Gastroesophageal sphincter (tissue), 4 donors: ENCODE measurements at regions not wholly inside any gene's neighbourhood (a gene's known extent, or its start where the extent isn't known, plus 50 kb on each side); places are given as distances from the start of the nearest gene placed in this dataset.

Experiments used
- ATAC-seq: fragments of 150-250 bp; one replicate; pipeline ENCODE4 v1.9.1; 2016; ENCODE audit warnings: mild to moderate bottlenecking, moderate library complexity
- H3K27ac ChIP-seq, 4 donors: fragments of 200-600 bp; sonication (generic) in 3 of 4; 1 replicate in 3 of 4; 2 replicates in 1 of 4; pipeline ENCODE4 v1.5.1; 2016 to 2019
- H3K27me3 ChIP-seq: fragments of 200-600 bp; sonication (generic); one replicate; pipeline ENCODE4 v1.5.1; 2019
- H3K36me3 ChIP-seq, 2 donors: fragments of 200-600 bp; sonication (generic); one replicate each; pipeline ENCODE4 v1.5.1; 2019; ENCODE audit warnings: control low read depth in 1 of 2
- H3K4me1 ChIP-seq, 3 donors: fragments of 200-600 bp; sonication (generic); 1 replicate in 2 of 3; 2 replicates in 1 of 3; pipeline ENCODE4 v1.5.1; 2016 to 2019; ENCODE audit warnings: control low read depth in 2 of 3
- H3K4me3 ChIP-seq, 2 donors: fragments of 200-600 bp; sonication (generic); one replicate each; pipeline ENCODE4 v1.5.1; 2019; ENCODE audit warnings: mild to moderate bottlenecking in 1 of 2, moderate library complexity in 1 of 2
- H3K9me3 ChIP-seq, 3 donors: fragments of 200-600 bp; sonication (generic); one replicate each; pipeline ENCODE4 v1.5.1; 2017 to 2019; ENCODE audit warnings: control low read depth in 2 of 3
- EP300 ChIP-seq: sonication (generic); formaldehyde crosslinking; IDR thresholded peaks from one replicate; pipeline ENCODE4 v1.6.1; 2017; ENCODE audit warnings: antibody characterized with exemption, mild to moderate bottlenecking
- POLR2A ChIP-seq, 2 donors: fragments of 450-650 bp; IDR thresholded peaks; one replicate each; pipeline ENCODE4 v1.6.1; 2017; ENCODE audit warnings: antibody characterized with exemption in 2 of 2, mild to moderate bottlenecking in 2 of 2, moderate library complexity in 1 of 2
- POLR2AphosphoS5 ChIP-seq: sonication (generic); formaldehyde crosslinking; IDR thresholded peaks from one replicate; pipeline ENCODE4 v1.6.1; 2017; ENCODE audit warnings: antibody characterized with exemption
- WGBS, 2 donors: methylation state at CpG; one replicate each; pipeline ENCODE4 v1.1.5; 2018; ENCODE audit warnings: low coverage in 1 of 2; 5-methylcytosine and 5-hydroxymethylcytosine counted together
- TF ChIP-seq, protein P1 (sequence below), 4 experiments: fragments of 200-600 bp in 2 of 4; fragments of 450-650 bp in 2 of 4; sonication (generic) in 1 of 4; IDR thresholded peaks; one replicate each; pipeline ENCODE4 v1.5.1; 2017 to 2019; ENCODE audit warnings: antibody characterized with exemption in 4 of 4, mild to moderate bottlenecking in 2 of 4, moderate library complexity in 2 of 4

DNA sequence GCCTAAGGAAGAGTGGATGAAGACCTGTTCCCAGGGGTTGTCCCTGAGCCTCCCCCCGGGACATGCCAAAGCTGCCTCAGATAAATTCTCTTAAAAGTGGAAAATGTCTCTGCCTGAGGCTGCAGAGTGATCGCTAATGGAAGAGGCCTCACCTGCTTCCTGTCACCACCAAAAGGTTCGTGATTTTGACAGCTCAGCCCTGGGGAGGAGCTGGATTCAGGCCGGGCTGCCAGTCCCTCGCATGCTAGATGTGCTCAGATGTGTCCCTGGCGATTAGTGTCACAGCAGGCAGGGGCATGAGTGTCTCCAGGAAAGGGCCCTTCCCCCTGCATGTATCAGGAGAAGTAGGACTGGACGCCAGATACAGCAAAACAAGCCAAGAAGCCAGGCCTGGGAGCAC is 626.5 kb downstream of the UQCRFS1 start:
- Histone ChIP-seq H3K36me3 (no peaks in the 10 kb centered on the region), H3K4me1 (no peaks in the 10 kb centered on the region), H3K27me3 (no peaks in the 10 kb centered on the region), H3K9me3 (no peaks in the 10 kb centered on the region), H3K4me3 (no peak overlapping the region), H3K27ac (no peak overlapping the region)
- TF ChIP-seq POLR2AphosphoS5, result no peak
- TF ChIP-seq EP300, result no peak
- TF ChIP-seq, protein P1, sequence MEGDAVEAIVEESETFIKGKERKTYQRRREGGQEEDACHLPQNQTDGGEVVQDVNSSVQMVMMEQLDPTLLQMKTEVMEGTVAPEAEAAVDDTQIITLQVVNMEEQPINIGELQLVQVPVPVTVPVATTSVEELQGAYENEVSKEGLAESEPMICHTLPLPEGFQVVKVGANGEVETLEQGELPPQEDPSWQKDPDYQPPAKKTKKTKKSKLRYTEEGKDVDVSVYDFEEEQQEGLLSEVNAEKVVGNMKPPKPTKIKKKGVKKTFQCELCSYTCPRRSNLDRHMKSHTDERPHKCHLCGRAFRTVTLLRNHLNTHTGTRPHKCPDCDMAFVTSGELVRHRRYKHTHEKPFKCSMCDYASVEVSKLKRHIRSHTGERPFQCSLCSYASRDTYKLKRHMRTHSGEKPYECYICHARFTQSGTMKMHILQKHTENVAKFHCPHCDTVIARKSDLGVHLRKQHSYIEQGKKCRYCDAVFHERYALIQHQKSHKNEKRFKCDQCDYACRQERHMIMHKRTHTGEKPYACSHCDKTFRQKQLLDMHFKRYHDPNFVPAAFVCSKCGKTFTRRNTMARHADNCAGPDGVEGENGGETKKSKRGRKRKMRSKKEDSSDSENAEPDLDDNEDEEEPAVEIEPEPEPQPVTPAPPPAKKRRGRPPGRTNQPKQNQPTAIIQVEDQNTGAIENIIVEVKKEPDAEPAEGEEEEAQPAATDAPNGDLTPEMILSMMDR (IDR thresholded peaks at IDR 0.05), result no peak
- TF ChIP-seq POLR2A (IDR thresholded peaks at IDR 0.05), result no peak
- no peak for ATAC-seq
- 80% methylated on average over 1 of the region's 7 CpGs; no CpG with 5 or more reads in 1 of the 2 donors for WGBS, 2 donors

DNA sequence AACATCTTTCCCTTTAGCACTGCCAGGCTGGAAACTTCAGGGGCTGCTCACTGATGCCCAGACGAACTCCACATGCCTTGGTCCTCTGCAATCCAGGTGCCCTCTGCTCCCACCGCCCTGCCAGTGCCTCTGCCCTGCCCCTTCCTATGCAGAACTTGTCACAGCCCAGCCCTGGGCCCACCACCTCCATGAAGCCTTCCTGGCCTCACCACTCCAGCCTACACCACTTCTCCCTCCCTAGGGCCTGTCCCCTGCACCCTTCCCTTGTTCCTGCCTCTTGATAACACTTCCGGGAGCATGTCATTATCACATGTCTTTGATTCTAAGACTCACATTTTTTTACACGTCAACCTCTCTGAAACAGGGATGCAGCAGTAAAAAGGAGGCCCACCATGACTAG is 627.2 kb downstream of the UQCRFS1 start:
- no peak for TF ChIP-seq EP300
- H3K4me3 ChIP-seq, result no peak overlapping the region
- WGBS, 2 donors, result 57 to 60% methylated on average over 3 of the region's 4 CpGs
- H3K4me1 ChIP-seq, result no peaks in the 10 kb centered on the region
- H3K27ac ChIP-seq, result no peak overlapping the region
- H3K27me3 ChIP-seq, result no peaks in the 10 kb centered on the region
- H3K9me3 ChIP-seq, result no peaks in the 10 kb centered on the region
- ATAC-seq, result no peak
- no peaks in the 10 kb centered on the region for H3K36me3 ChIP-seq

DNA sequence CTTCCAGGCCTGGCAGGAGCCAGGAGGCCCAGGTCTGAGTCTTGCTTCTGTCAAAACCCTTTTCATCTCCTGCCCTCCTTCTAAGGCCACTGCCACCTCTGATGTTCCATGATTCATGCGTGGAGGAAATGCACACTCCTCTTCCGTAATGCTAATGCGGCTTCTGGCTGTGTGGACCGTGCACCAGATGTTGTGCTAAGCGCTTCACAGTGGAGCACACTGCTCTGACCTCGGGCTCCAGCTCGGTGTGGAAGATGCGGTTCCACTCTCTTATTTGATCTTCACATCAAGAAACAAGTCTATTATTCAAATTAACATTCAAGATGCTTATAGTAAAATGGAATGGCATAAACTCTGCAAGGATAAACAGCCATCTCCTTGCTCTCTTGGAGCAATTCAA is 629.2 kb downstream of the UQCRFS1 start:
- TF ChIP-seq POLR2AphosphoS5, result no peak
- no peak for TF ChIP-seq EP300
- TF ChIP-seq, protein P1 (IDR thresholded peaks at IDR 0.05), result no peak
- TF ChIP-seq POLR2A (IDR thresholded peaks at IDR 0.05), result no peak
- 76 to 79% methylated on average over 8 of the region's 8 CpGs for WGBS, 2 donors
- no peaks in the 10 kb centered on the region for H3K4me1 ChIP-seq

DNA sequence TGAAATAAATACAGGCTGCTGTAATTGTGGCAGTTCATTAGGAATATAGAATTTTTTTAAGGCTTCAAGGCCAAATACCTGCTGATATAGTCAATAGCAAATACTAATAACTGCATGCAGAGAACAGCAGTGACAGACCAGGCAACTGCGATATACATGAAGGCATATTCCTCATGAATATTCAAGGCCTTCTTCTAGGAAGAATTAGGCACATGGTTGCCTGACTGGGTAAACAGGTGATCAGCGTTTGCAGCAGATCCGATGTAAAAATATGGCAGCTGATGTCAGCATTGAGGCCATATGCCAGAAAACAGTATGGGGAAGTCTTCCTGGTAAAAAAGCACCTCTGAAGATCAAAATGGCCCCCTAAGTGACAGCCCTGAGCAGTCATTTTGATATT is 629.7 kb downstream of the UQCRFS1 start:
- no peak for TF ChIP-seq EP300
- no peak for TF ChIP-seq POLR2AphosphoS5
- no peak for TF ChIP-seq POLR2A (IDR thresholded peaks at IDR 0.05)
- TF ChIP-seq, protein P1 (IDR thresholded peaks at IDR 0.05), result no peak
- 70 to 75% methylated on average over 2 of the region's 3 CpGs for WGBS, 2 donors

More for the DNA sequence above, 629.2 kb downstream of the UQCRFS1 start:
- Histone ChIP-seq H3K27me3 (no peaks in the 10 kb centered on the region), H3K9me3 (no peaks in the 10 kb centered on the region), H3K27ac (no peak overlapping the region), H3K36me3 (no peaks in the 10 kb centered on the region), H3K4me3 (no peak overlapping the region)
- no peak for ATAC-seq

DNA sequence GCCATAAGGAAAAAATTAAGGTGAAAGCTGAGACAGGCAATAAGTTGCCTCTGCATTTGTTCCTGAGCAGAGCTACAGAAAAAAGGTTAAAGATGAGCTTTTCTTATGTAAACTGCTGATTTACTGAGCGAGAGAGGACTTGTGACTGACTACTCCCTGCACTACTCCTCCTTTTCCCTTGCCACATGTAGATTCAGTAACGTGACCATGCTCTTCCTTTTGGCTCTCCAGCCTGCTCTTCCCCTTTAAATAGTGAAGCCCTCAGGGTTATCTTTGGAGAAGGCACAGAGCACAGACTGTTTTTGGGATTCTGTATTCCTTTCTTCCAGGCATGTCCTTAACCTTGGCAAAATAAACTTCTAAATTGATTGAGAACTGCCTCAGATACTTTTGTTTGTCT is 630.2 kb downstream of the UQCRFS1 start:
- H3K4me1 ChIP-seq, result no peaks in the 10 kb centered on the region
- TF ChIP-seq POLR2A (IDR thresholded peaks at IDR 0.05) (no peak), EP300 (no peak), POLR2AphosphoS5 (no peak)
- TF ChIP-seq, protein P1 (IDR thresholded peaks at IDR 0.05), result no peak
- H3K4me3 ChIP-seq, result no peak overlapping the region
- no peak overlapping the region for H3K27ac ChIP-seq
- no peak for ATAC-seq
- no peaks in the 10 kb centered on the region for H3K36me3 ChIP-seq
- H3K9me3 ChIP-seq, result no peaks in the 10 kb centered on the region
- no peaks in the 10 kb centered on the region for H3K27me3 ChIP-seq
- 21 to 57% methylated on average over 2 of the region's 2 CpGs for WGBS, 2 donors

More for the DNA sequence above, 629.7 kb downstream of the UQCRFS1 start:
- Histone ChIP-seq H3K27ac (no peak overlapping the region), H3K4me1 (no peaks in the 10 kb centered on the region), H3K4me3 (no peak overlapping the region), H3K9me3 (no peaks in the 10 kb centered on the region), H3K36me3 (no peaks in the 10 kb centered on the region), H3K27me3 (no peaks in the 10 kb centered on the region)
- no peak for ATAC-seq

DNA sequence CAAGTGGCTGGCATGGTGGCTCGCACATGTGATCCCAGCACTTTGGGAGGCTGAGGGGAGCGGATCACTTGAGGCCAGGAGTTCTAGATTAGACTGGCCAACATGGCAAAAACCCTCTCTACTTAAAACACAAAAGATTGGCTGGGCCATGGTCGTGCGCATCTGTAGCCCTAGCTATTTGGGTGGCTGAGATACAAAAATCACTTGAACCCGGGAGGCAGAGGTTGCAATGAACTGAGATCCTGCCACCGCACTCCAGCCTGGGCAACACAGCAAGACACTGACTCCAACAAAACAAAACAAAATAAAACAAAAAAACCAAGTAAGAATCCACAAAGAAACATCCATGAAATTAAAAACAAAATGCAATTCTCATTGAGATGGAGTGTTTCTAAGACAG is 630.6 kb downstream of the UQCRFS1 start:
- H3K27me3 ChIP-seq, result no peaks in the 10 kb centered on the region
- 81 to 94% methylated on average over 3 to 4 of the region's 6 CpGs for WGBS, 2 donors
- H3K36me3 ChIP-seq, result no peaks in the 10 kb centered on the region
- H3K9me3 ChIP-seq, result no peaks in the 10 kb centered on the region
- no peak for TF ChIP-seq EP300
- no peak for TF ChIP-seq POLR2AphosphoS5
- TF ChIP-seq, protein P1 (IDR thresholded peaks at IDR 0.05), result no peak
- TF ChIP-seq POLR2A (IDR thresholded peaks at IDR 0.05), result no peak
- ATAC-seq, result no peak
- no peak overlapping the region for H3K4me3 ChIP-seq
- no peaks in the 10 kb centered on the region for H3K4me1 ChIP-seq
- H3K27ac ChIP-seq, result no peak overlapping the region
